Epithelial cell of prostate (primary cell): ENCODE measurements at regions not wholly inside any gene's neighbourhood (a gene's known extent, or its start where the extent isn't known, plus 50 kb on each side); places are given as distances from the start of the nearest gene placed in this dataset.
"Not testable (repeated sequence)": the region's sequence is repeated elsewhere in the genome, so short reads cannot be mapped to it uniquely, and the experiment has no call there.

ENCODE experiments used
- DNase-seq: peaks from one replicate; pipeline ENCODE4 v3.0.0-alpha.2; 2011; ENCODE audit warnings: low read depth, low spot score
- H3K27ac ChIP-seq: fragments of 450-650 bp; 2 replicates; pipeline ENCODE4 v1.5.1; 2017; ENCODE audit warnings: mild to moderate bottlenecking

GRCh38 chr6:119799596-119800509, 450.3 kb upstream of the MAN1A1 start:
- DNase-seq, result no peak
- H3K27ac ChIP-seq, result no peak overlapping the region

GRCh38 chr6:119791736-119792135, 442.2 kb upstream of the MAN1A1 start:
- no peak for DNase-seq
- H3K27ac ChIP-seq, result no peak overlapping the region

- no peak for DNase-seq
- no peak overlapping the region for H3K27ac ChIP-seq
Measured at GRCh38 chr6:119781365-119781764, 431.8 kb upstream of the MAN1A1 start.

- no peak overlapping the region for H3K27ac ChIP-seq
- no peak for DNase-seq
Measured at GRCh38 chr6:119768201-119768600, 418.6 kb upstream of the MAN1A1 start.

GRCh38 chr6:119764927-119765681, 415.5 kb upstream of the MAN1A1 start:
- H3K27ac ChIP-seq, result no peak overlapping the region

GRCh38 chr6:119760046-119760445, 410.5 kb upstream of the MAN1A1 start:
- DNase-seq, result no peak
- no peak overlapping the region for H3K27ac ChIP-seq

More at GRCh38 chr6:119764927-119765681, 415.5 kb upstream of the MAN1A1 start:
- DNase-seq, result no peak

- H3K27ac ChIP-seq, result no peak overlapping the region
- no peak for DNase-seq
Measured at GRCh38 chr6:119758385-119758784, 408.8 kb upstream of the MAN1A1 start.

- peak; percentile 8 for DNase-seq
- no peak overlapping the region for H3K27ac ChIP-seq
Measured at GRCh38 chr6:119757467-119757866, 407.9 kb upstream of the MAN1A1 start.

GRCh38 chr6:119749335-119749734, 399.8 kb upstream of the MAN1A1 start:
- DNase-seq, result no peak
- no peak overlapping the region for H3K27ac ChIP-seq

- DNase-seq, H3K27ac ChIP-seq: not testable (repeated sequence)
Measured at GRCh38 chr6:119748535-119748934, 399.0 kb upstream of the MAN1A1 start.

- no peak overlapping the region for H3K27ac ChIP-seq
- no peak for DNase-seq
Measured at GRCh38 chr6:119742188-119742803, 392.7 kb upstream of the MAN1A1 start.

- no peak overlapping the region for H3K27ac ChIP-seq
- DNase-seq, result no peak
Measured at GRCh38 chr6:119739769-119740168, 390.2 kb upstream of the MAN1A1 start.

GRCh38 chr6:119738425-119738824, 388.9 kb upstream of the MAN1A1 start:
- no peak for DNase-seq

GRCh38 chr6:119736296-119737021, 386.9 kb upstream of the MAN1A1 start:
- no peak for DNase-seq
- H3K27ac ChIP-seq, result no peak overlapping the region

More at GRCh38 chr6:119738425-119738824, 388.9 kb upstream of the MAN1A1 start:
- H3K27ac ChIP-seq, result no peak overlapping the region

- no peak for DNase-seq
- H3K27ac ChIP-seq, result no peak overlapping the region
Measured at GRCh38 chr6:119735530-119735929, 386.0 kb upstream of the MAN1A1 start.

- no peak overlapping the region for H3K27ac ChIP-seq
Measured at GRCh38 chr6:119734227-119734626, 384.7 kb upstream of the MAN1A1 start.

GRCh38 chr6:119728935-119729334, 379.4 kb upstream of the MAN1A1 start:
- no peak overlapping the region for H3K27ac ChIP-seq
- no peak for DNase-seq

More at GRCh38 chr6:119734227-119734626, 384.7 kb upstream of the MAN1A1 start:
- no peak for DNase-seq

GRCh38 chr6:119728220-119728750, 378.7 kb upstream of the MAN1A1 start:
- DNase-seq, result no peak
- no peak overlapping the region for H3K27ac ChIP-seq

- no peak for DNase-seq
- H3K27ac ChIP-seq, result no peak overlapping the region
Measured at GRCh38 chr6:119727504-119728219, 378.1 kb upstream of the MAN1A1 start.
